ENCODE measurements at regions not wholly inside any gene's neighbourhood (a gene's known extent, or its start where the extent isn't known, plus 50 kb on each side); places are given as distances from the start of the nearest gene placed in this dataset.

DNA sequence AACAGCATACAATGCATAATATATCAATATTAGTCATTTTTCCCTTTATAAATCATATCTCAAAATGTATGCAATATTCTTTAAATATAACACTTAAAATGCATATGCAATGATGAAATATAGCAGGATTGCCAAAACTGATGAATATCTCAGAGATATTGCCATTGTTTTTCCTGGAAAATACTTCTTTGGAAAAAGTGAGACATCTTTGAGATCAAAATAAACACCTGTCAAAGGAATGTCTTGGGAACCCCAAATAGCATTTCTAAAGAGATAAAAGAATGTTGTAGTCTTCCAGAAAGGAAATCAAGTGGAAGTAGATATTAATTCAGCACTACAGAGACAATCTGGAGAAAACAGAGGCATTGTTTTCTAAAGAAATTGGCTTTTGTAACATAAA, 457.8 kb upstream of the UBE2E2 start:
- Histone ChIP-seq H3K36me3 (ENCODE audit: control insufficient read depth in 2 of 2, insufficient read depth in 1 of 2, low read length in 2 of 2) (no peaks in the 10 kb centered on the region), H3K4me1 (ENCODE audit: control insufficient read depth, insufficient read depth, low read length) (no peaks in the 10 kb centered on the region), H3K9me3 (ENCODE audit: control insufficient read depth, insufficient read depth, low read depth, low read length) (no peaks in the 10 kb centered on the region), H3K4me3 (ENCODE audit: low read depth, low read length) (no peak overlapping the region), H3K27ac (ENCODE audit: extremely low read depth, low read depth, low read length) (no peak overlapping the region)
- ChIA-PET CTCF (no interaction called here), POLR2A (no interaction called here)
- TF ChIP-seq SP3 (tag by site-specific recombination; IDR thresholded peaks at IDR 0.05) (no peak), KLF1 (tag by site-specific recombination; IDR thresholded peaks at IDR 0.05) (no peak), ZNF624 (tag by site-specific recombination; IDR thresholded peaks at IDR 0.05) (no peak), KLF9 (tag by site-specific recombination; IDR thresholded peaks at IDR 0.05; ENCODE audit: low read depth) (no peak), ZNF629 (tag by site-specific recombination; IDR thresholded peaks at IDR 0.05) (no peak), ZNF76 (tag by site-specific recombination; IDR thresholded peaks at IDR 0.05; ENCODE audit: borderline replicate concordance, low read depth) (no peak), ZNF133 (tag by site-specific recombination; IDR thresholded peaks at IDR 0.05) (no peak), ZNF610 (tag by site-specific recombination; IDR thresholded peaks at IDR 0.05; ENCODE audit: borderline replicate concordance) (no peak), ZNF23 (tag by site-specific recombination; IDR thresholded peaks at IDR 0.05; ENCODE audit: borderline replicate concordance) (no peak), ZNF248 (tag by site-specific recombination; IDR thresholded peaks at IDR 0.05) (no peak), WT1 (tag by site-specific recombination; IDR thresholded peaks at IDR 0.05) (no peak), ZNF221 (tag by site-specific recombination; IDR thresholded peaks at IDR 0.05; ENCODE audit: borderline replicate concordance) (no peak), ZFP3 (tag by site-specific recombination; IDR thresholded peaks at IDR 0.05; ENCODE audit: low read depth) (no peak), ZNF677 (tag by site-specific recombination; IDR thresholded peaks at IDR 0.05) (no peak), KLF10 (tag by site-specific recombination; IDR thresholded peaks at IDR 0.05) (no peak)
- TF ChIP-seq, protein P1, sequence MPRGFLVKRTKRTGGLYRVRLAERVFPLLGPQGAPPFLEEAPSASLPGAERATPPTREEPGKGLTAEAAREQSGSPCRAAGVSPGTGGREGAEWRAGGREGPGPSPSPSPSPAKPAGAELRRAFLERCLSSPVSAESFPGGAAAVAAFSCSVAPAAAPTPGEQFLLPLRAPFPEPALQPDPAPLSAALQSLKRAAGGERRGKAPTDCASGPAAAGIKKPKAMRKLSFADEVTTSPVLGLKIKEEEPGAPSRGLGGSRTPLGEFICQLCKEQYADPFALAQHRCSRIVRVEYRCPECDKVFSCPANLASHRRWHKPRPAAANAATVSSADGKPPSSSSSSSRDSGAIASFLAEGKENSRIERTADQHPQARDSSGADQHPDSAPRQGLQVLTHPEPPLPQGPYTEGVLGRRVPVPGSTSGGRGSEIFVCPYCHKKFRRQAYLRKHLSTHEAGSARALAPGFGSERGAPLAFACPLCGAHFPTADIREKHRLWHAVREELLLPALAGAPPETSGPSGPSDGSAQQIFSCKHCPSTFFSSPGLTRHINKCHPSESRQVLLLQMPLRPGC (tag by site-specific recombination; IDR thresholded peaks at IDR 0.05), result no peak
- TF ChIP-seq, protein P2, sequence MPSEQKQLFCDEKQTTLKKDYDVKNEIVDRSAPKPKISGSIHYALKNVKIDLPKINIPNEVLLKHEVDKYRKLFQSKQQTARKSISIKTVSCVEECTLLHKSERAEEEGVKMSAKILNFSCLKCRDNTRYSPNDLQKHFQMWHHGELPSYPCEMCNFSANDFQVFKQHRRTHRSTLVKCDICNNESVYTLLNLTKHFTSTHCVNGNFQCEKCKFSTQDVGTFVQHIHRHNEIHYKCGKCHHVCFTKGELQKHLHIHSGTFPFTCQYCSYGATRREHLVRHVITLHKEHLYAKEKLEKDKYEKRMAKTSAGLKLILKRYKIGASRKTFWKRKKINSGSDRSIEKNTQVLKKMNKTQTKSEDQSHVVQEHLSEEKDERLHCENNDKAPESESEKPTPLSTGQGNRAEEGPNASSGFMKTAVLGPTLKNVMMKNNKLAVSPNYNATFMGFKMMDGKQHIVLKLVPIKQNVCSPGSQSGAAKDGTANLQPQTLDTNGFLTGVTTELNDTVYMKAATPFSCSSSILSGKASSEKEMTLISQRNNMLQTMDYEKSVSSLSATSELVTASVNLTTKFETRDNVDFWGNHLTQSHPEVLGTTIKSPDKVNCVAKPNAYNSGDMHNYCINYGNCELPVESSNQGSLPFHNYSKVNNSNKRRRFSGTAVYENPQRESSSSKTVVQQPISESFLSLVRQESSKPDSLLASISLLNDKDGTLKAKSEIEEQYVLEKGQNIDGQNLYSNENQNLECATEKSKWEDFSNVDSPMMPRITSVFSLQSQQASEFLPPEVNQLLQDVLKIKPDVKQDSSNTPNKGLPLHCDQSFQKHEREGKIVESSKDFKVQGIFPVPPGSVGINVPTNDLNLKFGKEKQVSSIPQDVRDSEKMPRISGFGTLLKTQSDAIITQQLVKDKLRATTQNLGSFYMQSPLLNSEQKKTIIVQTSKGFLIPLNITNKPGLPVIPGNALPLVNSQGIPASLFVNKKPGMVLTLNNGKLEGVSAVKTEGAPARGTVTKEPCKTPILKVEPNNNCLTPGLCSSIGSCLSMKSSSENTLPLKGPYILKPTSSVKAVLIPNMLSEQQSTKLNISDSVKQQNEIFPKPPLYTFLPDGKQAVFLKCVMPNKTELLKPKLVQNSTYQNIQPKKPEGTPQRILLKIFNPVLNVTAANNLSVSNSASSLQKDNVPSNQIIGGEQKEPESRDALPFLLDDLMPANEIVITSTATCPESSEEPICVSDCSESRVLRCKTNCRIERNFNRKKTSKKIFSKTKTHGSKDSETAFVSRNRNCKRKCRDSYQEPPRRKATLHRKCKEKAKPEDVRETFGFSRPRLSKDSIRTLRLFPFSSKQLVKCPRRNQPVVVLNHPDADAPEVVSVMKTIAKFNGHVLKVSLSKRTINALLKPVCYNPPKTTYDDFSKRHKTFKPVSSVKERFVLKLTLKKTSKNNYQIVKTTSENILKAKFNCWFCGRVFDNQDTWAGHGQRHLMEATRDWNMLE (tag by site-specific recombination; conservative IDR thresholded peaks at IDR 0.05; ENCODE audit: low read depth), result no peak
- TF ChIP-seq, protein P3, sequence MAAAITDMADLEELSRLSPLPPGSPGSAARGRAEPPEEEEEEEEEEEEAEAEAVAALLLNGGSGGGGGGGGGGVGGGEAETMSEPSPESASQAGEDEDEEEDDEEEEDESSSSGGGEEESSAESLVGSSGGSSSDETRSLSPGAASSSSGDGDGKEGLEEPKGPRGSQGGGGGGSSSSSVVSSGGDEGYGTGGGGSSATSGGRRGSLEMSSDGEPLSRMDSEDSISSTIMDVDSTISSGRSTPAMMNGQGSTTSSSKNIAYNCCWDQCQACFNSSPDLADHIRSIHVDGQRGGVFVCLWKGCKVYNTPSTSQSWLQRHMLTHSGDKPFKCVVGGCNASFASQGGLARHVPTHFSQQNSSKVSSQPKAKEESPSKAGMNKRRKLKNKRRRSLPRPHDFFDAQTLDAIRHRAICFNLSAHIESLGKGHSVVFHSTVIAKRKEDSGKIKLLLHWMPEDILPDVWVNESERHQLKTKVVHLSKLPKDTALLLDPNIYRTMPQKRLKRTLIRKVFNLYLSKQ (tag by site-specific recombination; IDR thresholded peaks at IDR 0.05; ENCODE audit: borderline replicate concordance), result no peak
- TF ChIP-seq, protein P4, sequence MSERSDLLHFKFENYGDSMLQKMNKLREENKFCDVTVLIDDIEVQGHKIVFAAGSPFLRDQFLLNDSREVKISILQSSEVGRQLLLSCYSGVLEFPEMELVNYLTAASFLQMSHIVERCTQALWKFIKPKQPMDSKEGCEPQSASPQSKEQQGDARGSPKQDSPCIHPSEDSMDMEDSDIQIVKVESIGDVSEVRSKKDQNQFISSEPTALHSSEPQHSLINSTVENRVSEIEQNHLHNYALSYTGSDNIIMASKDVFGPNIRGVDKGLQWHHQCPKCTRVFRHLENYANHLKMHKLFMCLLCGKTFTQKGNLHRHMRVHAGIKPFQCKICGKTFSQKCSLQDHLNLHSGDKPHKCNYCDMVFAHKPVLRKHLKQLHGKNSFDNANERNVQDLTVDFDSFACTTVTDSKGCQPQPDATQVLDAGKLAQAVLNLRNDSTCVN (tag by site-specific recombination; optimal IDR thresholded peaks at IDR 0.05), result no peak

All from HEK293 (cell line).